ENCODE measurements at regions not wholly inside any gene's neighbourhood (a gene's known extent, or its start where the extent isn't known, plus 50 kb on each side); places are given as distances from the start of the nearest gene placed in this dataset.

DNA sequence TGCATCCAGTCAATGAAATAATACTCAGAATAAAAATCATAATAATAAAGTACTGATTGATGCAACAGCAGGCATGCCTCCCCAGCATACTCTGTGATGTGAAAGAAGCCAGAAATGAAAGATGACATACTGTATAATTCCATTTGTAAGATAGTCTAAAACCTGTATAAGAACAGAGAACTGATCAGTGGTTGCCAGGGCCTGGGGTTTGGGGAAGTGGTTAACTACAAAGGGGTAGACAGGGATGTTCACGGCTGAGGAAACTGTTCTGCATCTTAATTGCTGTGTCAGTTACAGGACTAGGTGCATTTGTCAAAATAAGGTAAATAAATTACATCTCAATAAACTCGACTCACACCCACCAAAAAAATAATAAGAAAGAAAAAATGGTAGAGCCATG lies 81.3 kb upstream of the BMP2 start:
- H3K4me1 ChIP-seq (ENCODE audit: control insufficient read depth in 1 of 2, insufficient read depth in 2 of 2, low read length in 2 of 2): no peaks in the 10 kb centered on the region
- H3K27ac Mint-ChIP-seq: no peak overlapping the region
- no peaks in the 10 kb centered on the region for H3K36me3 ChIP-seq (replicated peaks in 1 of 2; ENCODE audit: control insufficient read depth in 1 of 2, insufficient read depth in 2 of 2, low read length in 2 of 2)
- no peak overlapping the region for H3K27ac ChIP-seq (ENCODE audit: low read depth in 1 of 2, low read length in 2 of 2)
- peaks cover 0 to 4% (median 0%) of the 10 kb centered on the region in 7 donors for H3K9me3 Mint-ChIP-seq
- H3K4me3 ChIP-seq (replicated peaks in 1 of 3; ENCODE audit: low read depth in 2 of 3, low read length in 3 of 3): no peak overlapping the region
- no peaks in the 10 kb centered on the region for H4K20me1 ChIP-seq (ENCODE audit: insufficient read depth, low read length)
- H2AFZ ChIP-seq (ENCODE audit: insufficient read depth, low read depth, low read length, poor library complexity, severe bottlenecking): no peak overlapping the region
- DNase-seq: no peak
- H3K4me1 Mint-ChIP-seq: peaks cover 7% of the 10 kb centered on the region
- H3K36me3 Mint-ChIP-seq: no peaks in the 10 kb centered on the region
- peaks cover 4 to 8% of the 10 kb centered on the region in 2 donors for H3K27me3 ChIP-seq (ENCODE audit: control insufficient read depth in 2 of 2, insufficient read depth in 2 of 2, low read length in 2 of 2)
- no peak for TF ChIP-seq CTCF (IDR thresholded peaks at IDR 0.05)
- no peak overlapping the region for H3K9ac ChIP-seq (ENCODE audit: insufficient read depth, low read length, poor library complexity, severe bottlenecking)
- H3K79me2 ChIP-seq (ENCODE audit: insufficient read depth, low read length): no peaks in the 10 kb centered on the region
- no CpG with 5 or more reads among the region's 2 CpGs for WGBS (ENCODE audit: insufficient coverage)
- peaks cover 13 to 30% (median 17%) of the 10 kb centered on the region in 3 donors for H3K27me3 Mint-ChIP-seq (ENCODE audit: low read depth in 3 of 3)
- no peak overlapping the region for H3K4me3 Mint-ChIP-seq
- no peak overlapping the region for H3K4me2 ChIP-seq (replicated peaks; ENCODE audit: extremely low read depth, low read length, poor library complexity, severe bottlenecking)
- intact Hi-C loops (cut with micrococcal nuclease): no loop called here
- H3K9me3 ChIP-seq (replicated peaks in 1 of 2; ENCODE audit: control insufficient read depth in 1 of 2, insufficient read depth in 1 of 2, low read length in 2 of 2): no peaks in the 10 kb centered on the region

GRCh38 chr20:6685626-6686025 lies 81.9 kb upstream of the BMP2 start:
- no peak overlapping the region for H3K4me3 ChIP-seq (replicated peaks in 1 of 3; ENCODE audit: low read depth in 2 of 3, low read length in 3 of 3)
- no peaks in the 10 kb centered on the region for H3K9me3 ChIP-seq (replicated peaks in 1 of 2; ENCODE audit: control insufficient read depth in 1 of 2, insufficient read depth in 1 of 2, low read length in 2 of 2)
- H3K27ac Mint-ChIP-seq: no peak overlapping the region
- H3K4me1 Mint-ChIP-seq: peaks cover 3% of the 10 kb centered on the region
- H3K4me3 Mint-ChIP-seq: no peak overlapping the region
- no peaks in the 10 kb centered on the region for H3K79me2 ChIP-seq (ENCODE audit: insufficient read depth, low read length)
- peaks cover 4 to 8% of the 10 kb centered on the region in 2 donors for H3K27me3 ChIP-seq (ENCODE audit: control insufficient read depth in 2 of 2, insufficient read depth in 2 of 2, low read length in 2 of 2)
- DNase-seq: no peak
- no peak overlapping the region for H3K27ac ChIP-seq (ENCODE audit: low read depth in 1 of 2, low read length in 2 of 2)
- H2AFZ ChIP-seq (ENCODE audit: insufficient read depth, low read depth, low read length, poor library complexity, severe bottlenecking): no peak overlapping the region
- H3K9ac ChIP-seq (ENCODE audit: insufficient read depth, low read length, poor library complexity, severe bottlenecking): no peak overlapping the region
- no peaks in the 10 kb centered on the region for H4K20me1 ChIP-seq (ENCODE audit: insufficient read depth, low read length)
- WGBS (ENCODE audit: insufficient coverage): no CpG with 5 or more reads among the region's 4 CpGs
- H3K36me3 Mint-ChIP-seq: no peaks in the 10 kb centered on the region
- no peak overlapping the region for H3K4me2 ChIP-seq (replicated peaks; ENCODE audit: extremely low read depth, low read length, poor library complexity, severe bottlenecking)
- H3K9me3 Mint-ChIP-seq: peaks cover 0 to 4% (median 0%) of the 10 kb centered on the region in 7 donors
- peaks cover 14 to 32% (median 17%) of the 10 kb centered on the region in 3 donors for H3K27me3 Mint-ChIP-seq (ENCODE audit: low read depth in 3 of 3)
- intact Hi-C loops (cut with micrococcal nuclease): no loop called here
- no peaks in the 10 kb centered on the region for H3K36me3 ChIP-seq (replicated peaks in 1 of 2; ENCODE audit: control insufficient read depth in 1 of 2, insufficient read depth in 2 of 2, low read length in 2 of 2)
- H3K4me1 ChIP-seq (ENCODE audit: control insufficient read depth in 1 of 2, insufficient read depth in 2 of 2, low read length in 2 of 2): no peaks in the 10 kb centered on the region
- no peak for TF ChIP-seq CTCF (IDR thresholded peaks at IDR 0.05)

Data from CD14-positive monocyte (primary cell).